ENCODE measurements at regions not wholly inside any gene's neighbourhood (a gene's known extent, or its start where the extent isn't known, plus 50 kb on each side); places are given as distances from the start of the nearest gene placed in this dataset.

- BruUV-seq (replicated peaks), result no TSS peak
- H3K4me2 ChIP-seq (ENCODE audit: low read length), result no peak overlapping the region
Measured at GRCh38 chr15:70284438-70285214, 186.9 kb upstream of the TLE3 start.

GRCh38 chr15:70283511-70283910 lies 185.8 kb upstream of the TLE3 start:
- no peak for TF ChIP-seq CTCF (conservative IDR thresholded peaks at IDR 0.05; ENCODE audit: low read length)
- TF ChIP-seq EZH2phosphoT487 (IDR thresholded peaks at IDR 0.05; ENCODE audit: borderline replicate concordance, low read depth, low read length), result no peak
- no peak overlapping the region for H3K4me3 ChIP-seq (ENCODE audit: low read depth, low read length, poor library complexity, severe bottlenecking)
- no peaks in the 10 kb centered on the region for H3K9me2 ChIP-seq (ENCODE audit: insufficient read depth, low read length)
- ChIA-PET CTCF (ENCODE audit: unreplicated experiment) (no interaction called here), POLR2A (interaction anchor here (0.5 kb wide), 2 partner anchors 1091 to 1744 kb away, joined by 3 read pairs; no protein-coding TSS in a partner anchor)
- no peaks in the 10 kb centered on the region for H4K20me1 ChIP-seq (ENCODE audit: insufficient read depth, low read length)
- no peak overlapping the region for H3K4me2 ChIP-seq (ENCODE audit: low read length)
- H3K9me3 ChIP-seq (ENCODE audit: low read length), result no peaks in the 10 kb centered on the region
- peaks cover 10% of the 10 kb centered on the region for H3K4me1 ChIP-seq (ENCODE audit: insufficient read depth, low read length, poor library complexity, severe bottlenecking)
- DNase-seq (ENCODE audit: low spot score), result no peak
- BruUV-seq (replicated peaks), result no TSS peak
- H2AFZ ChIP-seq (ENCODE audit: low read length), result no peak overlapping the region
- no peak overlapping the region for H3K27ac ChIP-seq (ENCODE audit: low read depth, low read length, poor library complexity, severe bottlenecking)
- no peaks in the 10 kb centered on the region for H3K79me2 ChIP-seq (ENCODE audit: insufficient read depth, low read depth, low read length)
- H3K36me3 ChIP-seq (ENCODE audit: insufficient read depth, low read length), result no peaks in the 10 kb centered on the region
- intact Hi-C loops (cut with micrococcal nuclease; ENCODE audit: unreplicated experiment), result no loop called here

More at GRCh38 chr15:70284438-70285214, 186.9 kb upstream of the TLE3 start:
- Histone ChIP-seq H4K20me1 (ENCODE audit: insufficient read depth, low read length) (no peaks in the 10 kb centered on the region), H2AFZ (ENCODE audit: low read length) (no peak overlapping the region), H3K4me3 (ENCODE audit: low read depth, low read length, poor library complexity, severe bottlenecking) (no peak overlapping the region), H3K79me2 (ENCODE audit: insufficient read depth, low read depth, low read length) (no peaks in the 10 kb centered on the region), H3K4me1 (ENCODE audit: insufficient read depth, low read length, poor library complexity, severe bottlenecking) (peaks cover 10% of the 10 kb centered on the region), H3K9me2 (ENCODE audit: insufficient read depth, low read length) (no peaks in the 10 kb centered on the region), H3K27ac (ENCODE audit: low read depth, low read length, poor library complexity, severe bottlenecking) (no peak overlapping the region), H3K9me3 (ENCODE audit: low read length) (no peaks in the 10 kb centered on the region), H3K36me3 (ENCODE audit: insufficient read depth, low read length) (no peaks in the 10 kb centered on the region)
- ChIA-PET POLR2A (no interaction called here), CTCF (ENCODE audit: unreplicated experiment) (no interaction called here)
- no peak for DNase-seq (ENCODE audit: low spot score)
- TF ChIP-seq EZH2phosphoT487 (IDR thresholded peaks at IDR 0.05; ENCODE audit: borderline replicate concordance, low read depth, low read length) (no peak), CTCF (conservative IDR thresholded peaks at IDR 0.05; ENCODE audit: low read length) (no peak)
- intact Hi-C loops (cut with micrococcal nuclease; ENCODE audit: unreplicated experiment), result no loop called here

- Histone ChIP-seq H3K79me2 (ENCODE audit: insufficient read depth, low read depth, low read length) (no peaks in the 10 kb centered on the region), H3K4me2 (ENCODE audit: low read length) (no peak overlapping the region), H3K36me3 (ENCODE audit: insufficient read depth, low read length) (no peaks in the 10 kb centered on the region), H4K20me1 (ENCODE audit: insufficient read depth, low read length) (no peaks in the 10 kb centered on the region), H3K27ac (ENCODE audit: low read depth, low read length, poor library complexity, severe bottlenecking) (no peak overlapping the region), H2AFZ (ENCODE audit: low read length) (0 out of 2 replicates have a peak overlapping the region, but pooled peaks have one; percentile 13), H3K4me3 (ENCODE audit: low read depth, low read length, poor library complexity, severe bottlenecking) (no peak overlapping the region), H3K9me2 (ENCODE audit: insufficient read depth, low read length) (no peaks in the 10 kb centered on the region), H3K9me3 (ENCODE audit: low read length) (no peaks in the 10 kb centered on the region), H3K4me1 (ENCODE audit: insufficient read depth, low read length, poor library complexity, severe bottlenecking) (peaks cover 10% of the 10 kb centered on the region)
- intact Hi-C loops (cut with micrococcal nuclease; ENCODE audit: unreplicated experiment), result no loop called here
- no peak for TF ChIP-seq EZH2phosphoT487 (IDR thresholded peaks at IDR 0.05; ENCODE audit: borderline replicate concordance, low read depth, low read length)
- TF ChIP-seq CTCF (conservative IDR thresholded peaks at IDR 0.05; ENCODE audit: low read length), result no peak
- DNase-seq (ENCODE audit: low spot score), result no peak
- no TSS peak for BruUV-seq (replicated peaks)
- POLR2A ChIA-PET, result no interaction called here
- CTCF ChIA-PET (ENCODE audit: unreplicated experiment), result no interaction called here
Measured at GRCh38 chr15:70281811-70282307, 184.1 kb upstream of the TLE3 start.

All from OCI-LY7 (cell line).